SK-N-SH (cell line): ENCODE measurements at regions not wholly inside any gene's neighbourhood (a gene's known extent, or its start where the extent isn't known, plus 50 kb on each side); places are given as distances from the start of the nearest gene placed in this dataset.

Experiments
- CTCF ChIP-seq: fragments of 200-600 bp; sonication (generic); IDR thresholded peaks from 2 replicates; pipeline ENCODE4 v1.6.1; 2017; ENCODE audit warnings: antibody characterized with exemption, mild to moderate bottlenecking, moderate library complexity
- MEF2A ChIP-seq: IDR thresholded peaks from 2 replicates; pipeline ENCODE4 v1.4.0; 2012; ENCODE audit warnings: low read depth, borderline replicate concordance
- MXI1 ChIP-seq: IDR thresholded peaks from 2 replicates; pipeline ENCODE4 v1.6.1; 2012; ENCODE audit warnings: mild to moderate bottlenecking, low read depth, low read length, improper control_type of control experiment
- YY1 ChIP-seq: IDR thresholded peaks from 2 replicates; pipeline ENCODE4 v1.4.0; 2012; ENCODE audit warnings: low read depth, mild to moderate bottlenecking

GRCh38 chr20:48493966-48494365, 333.8 kb downstream of the PREX1 start:
- TF ChIP-seq MEF2A (no peak), YY1 (no peak), CTCF (no peak), MXI1 (no peak)
